Uterus (tissue), 2 donors: ENCODE measurements at regions not wholly inside any gene's neighbourhood (a gene's known extent, or its start where the extent isn't known, plus 50 kb on each side); places are given as distances from the start of the nearest gene placed in this dataset.
"Not testable (repeated sequence)": the region's sequence is repeated elsewhere in the genome, so short reads cannot be mapped to it uniquely, and the experiment has no call there.

ENCODE experiments used
- CTCF ChIP-seq, 4 experiments: fragments of 200-600 bp in 2 of 4; fragments of 450-650 bp in 2 of 4; sonication (generic) in 2 of 4; IDR thresholded peaks; one replicate each; pipeline ENCODE4 v1.5.1; 2016 to 2019; ENCODE audit warnings: antibody characterized with exemption in 4 of 4, mild to moderate bottlenecking in 2 of 4, moderate library complexity in 1 of 4
- POLR2A ChIP-seq, 2 donors: fragments of 450-650 bp; IDR thresholded peaks; one replicate each; pipeline ENCODE4 v1.6.1; 2016; ENCODE audit warnings: antibody characterized with exemption in 2 of 2, mild to moderate bottlenecking in 1 of 2, moderate library complexity in 1 of 2

- TF ChIP-seq CTCF, POLR2A (IDR thresholded peaks at IDR 0.05): not testable (repeated sequence)
These were observed 118.5 kb upstream of the DEFB108B start for GRCh38 chr11:71714510-71714909.
